HCT116 (cell line): ENCODE measurements at regions not wholly inside any gene's neighbourhood (a gene's known extent, or its start where the extent isn't known, plus 50 kb on each side); places are given as distances from the start of the nearest gene placed in this dataset.

Experiments
- ATAC-seq: fragments of 200-7000 bp; cut with Tn5 transposase; 2 replicates; pipeline ENCODE4 v1.9.1; 2020; ENCODE audit warnings: mild to moderate bottlenecking, moderate library complexity
- BruUV-seq: library from RNA; stranded (reverse); fragments of 400-500 nt; replicated peaks from 2 replicates; lab custom pipeline; 2021; lab: Mats Ljungman, UMichigan
- CTCF ChIA-PET: fragments of 300-600 bp; sonication (Branson Sonifier 250); formaldehyde crosslinking; loops from one replicate; lab custom pipeline; 2021; ENCODE audit warnings: antibody characterized with exemption; lab: Charles Lee
- POLR2A ChIA-PET: fragments of 300-600, 350-600 bp; sonication (Branson Sonifier 250); formaldehyde crosslinking; loops from one replicate; lab custom pipeline; 2021; ENCODE audit warnings: antibody characterized with exemption; lab: Charles Lee
- RAD21 ChIA-PET, 2 experiments: fragments of 300-600 bp; sonication (Branson Sonifier 250); formaldehyde crosslinking; loops; one replicate each; lab custom pipeline; 2023; ENCODE audit warnings: low total read pairs in 2 of 2; ENCODE audit not compliant: uncharacterized antibody in 2 of 2, unreplicated experiment in 2 of 2, low non-redundant PET in 1 of 2; lab: Charles Lee
- DNase-seq: peaks from one replicate; pipeline ENCODE4 v3.0.0-alpha.2; 2010; ENCODE audit warnings: low read depth, low spot score
- H2AFZ ChIP-seq: fragments of 200-600 bp; shearing (Covaris generic), sonication (generic); 2 replicates; pipeline ENCODE4 v1.6.1; 2017; ENCODE audit warnings: low read depth, mixed run types, mixed read lengths, antibody characterized with exemption, low read length; ENCODE audit not compliant: poor library complexity, severe bottlenecking
- H3K27ac ChIP-seq: 2 replicates; pipeline ENCODE4 v1.5.1; 2012; ENCODE audit warnings: low read depth, low read length
- H3K27me3 ChIP-seq: fragments of 200-600 bp; sonication (generic); 2 replicates; pipeline ENCODE4 v1.6.1; 2016; ENCODE audit warnings: mixed run types, low read length, mixed read lengths; ENCODE audit not compliant: insufficient read depth
- H3K36me3 ChIP-seq, 2 experiments: fragments of 200-500 bp in 1 of 2; fragments of 200-600 bp in 1 of 2; sonication (Bioruptor generic) in 1 of 2; sonication (generic) in 1 of 2; 2 replicates each; pipeline versions ENCODE4 v1.5.1 to v1.6.1; 2014 to 2016; ENCODE audit warnings: low read length in 2 of 2, inconsistent platforms in 1 of 2, mixed read lengths in 1 of 2, mixed run types in 1 of 2; ENCODE audit not compliant: insufficient read depth in 2 of 2, control insufficient read depth in 1 of 2
- H3K4me1 ChIP-seq, 2 experiments: fragments of 200-600 bp in 1 of 2; sonication (generic) in 1 of 2; 2 replicates each; pipeline versions ENCODE4 v1.5.1 to v1.6.1; 2012 to 2017; ENCODE audit warnings: low read length in 2 of 2, inconsistent platforms in 1 of 2, mild to moderate bottlenecking in 1 of 2, mixed read lengths in 1 of 2, mixed run types in 1 of 2, moderate library complexity in 1 of 2; ENCODE audit not compliant: insufficient read depth in 2 of 2, control insufficient read depth in 1 of 2
- H3K4me2 ChIP-seq: fragments of 200-600 bp; sonication (generic); 2 replicates; pipeline ENCODE4 v1.6.1; 2017; ENCODE audit warnings: mixed run types, low read length, mixed read lengths
- H3K4me3 ChIP-seq, 2 experiments: fragments of 200-600 bp in 1 of 2; sonication (generic) in 1 of 2; replicated peaks in 1 of 2; 2 replicates each; pipeline ENCODE4 v1.5.1; 2011 to 2016; ENCODE audit warnings: low read length in 2 of 2, control low read depth in 1 of 2, low read depth in 1 of 2, mild to moderate bottlenecking in 1 of 2, mixed read lengths in 1 of 2, mixed run types in 1 of 2
- H3K79me2 ChIP-seq: fragments of 200-600 bp; sonication (generic); 2 replicates; pipeline ENCODE4 v1.6.1; 2017; ENCODE audit warnings: mild to moderate bottlenecking, mixed run types, low read length, moderate library complexity, mixed read lengths; ENCODE audit not compliant: insufficient read depth
- H3K9ac ChIP-seq: fragments of 200-600 bp; sonication (generic); 2 replicates; pipeline ENCODE4 v1.6.1; 2016; ENCODE audit warnings: low read length, mixed read lengths
- H3K9me2 ChIP-seq: fragments of 200-600 bp; sonication (generic), shearing (Covaris generic); 2 replicates; pipeline ENCODE4 v1.6.1; 2017; ENCODE audit warnings: mixed run types, mild to moderate bottlenecking, moderate library complexity; ENCODE audit not compliant: insufficient read depth
- H3K9me3 ChIP-seq, 2 experiments: fragments of 200-500 bp in 1 of 2; fragments of 200-600 bp in 1 of 2; sonication (Bioruptor generic) in 1 of 2; sonication (generic) in 1 of 2; 2 replicates each; pipeline ENCODE4 v1.6.1; 2014 to 2017; ENCODE audit warnings: low read length in 2 of 2, mixed read lengths in 2 of 2, inconsistent platforms in 1 of 2, low read depth in 1 of 2, mild to moderate bottlenecking in 1 of 2, mixed run types in 1 of 2, moderate library complexity in 1 of 2; ENCODE audit not compliant: control insufficient read depth in 1 of 2, insufficient read depth in 1 of 2
- H4K20me1 ChIP-seq: fragments of 200-600 bp; sonication (generic), shearing (Covaris generic); 2 replicates; pipeline ENCODE4 v1.6.1; 2017; ENCODE audit warnings: mixed run types, mild to moderate bottlenecking, moderate library complexity; ENCODE audit not compliant: insufficient read depth
- CBX3 ChIP-seq: IDR thresholded peaks from 2 replicates; pipeline ENCODE4 v1.6.1; 2012; ENCODE audit warnings: low read depth
- EZH2 ChIP-seq: fragments of 200-600 bp; sonication (generic); IDR thresholded peaks from 2 replicates; pipeline ENCODE4 v1.6.1; 2017; ENCODE audit warnings: antibody characterized with exemption, mixed run types
- EZH2phosphoT487 ChIP-seq: fragments of 200-600 bp; IDR thresholded peaks from 2 replicates; pipeline ENCODE4 v1.6.1; 2018; ENCODE audit warnings: antibody characterized with exemption, borderline replicate concordance
- FOSL1 ChIP-seq: IDR thresholded peaks from 2 replicates; pipeline ENCODE4 v1.6.1; 2012; ENCODE audit warnings: low read depth
- JUND ChIP-seq: IDR thresholded peaks from 2 replicates; pipeline ENCODE4 v1.6.1; 2012
- MAX ChIP-seq: IDR thresholded peaks from 2 replicates; pipeline ENCODE4 v1.6.1; 2012
- POLR2A ChIP-seq: IDR thresholded peaks from 2 replicates; pipeline ENCODE4 v1.7.0; 2011; ENCODE audit warnings: borderline replicate concordance; ENCODE audit not compliant: insufficient read depth, insufficient read length; ENCODE audit errors: extremely low read depth
- POLR2AphosphoS5 ChIP-seq: IDR thresholded peaks from 2 replicates; pipeline ENCODE4 v1.6.1; 2011; ENCODE audit warnings: mild to moderate bottlenecking, low read depth, low read length, moderate library complexity
- SIN3A ChIP-seq: IDR thresholded peaks from 2 replicates; pipeline ENCODE4 v1.6.1; 2012; ENCODE audit warnings: low read depth
- SP1 ChIP-seq: IDR thresholded peaks from 2 replicates; pipeline ENCODE4 v1.6.1; 2012; ENCODE audit warnings: low read depth
- SRF ChIP-seq: IDR thresholded peaks from 2 replicates; pipeline ENCODE4 v1.6.1; 2012; ENCODE audit warnings: low read depth
- TCF7L2 ChIP-seq: IDR thresholded peaks from 2 replicates; pipeline ENCODE4 v1.7.0; 2011; ENCODE audit warnings: borderline replicate concordance, inconsistent platforms; ENCODE audit not compliant: insufficient read depth, insufficient read length; ENCODE audit errors: extremely low read depth
- YY1 ChIP-seq: IDR thresholded peaks from 2 replicates; pipeline ENCODE4 v1.6.1; 2011; ENCODE audit warnings: low read length, low read depth, moderate library complexity, mild to moderate bottlenecking; ENCODE audit not compliant: insufficient replicate concordance; ENCODE audit errors: extremely low read depth
- ZBTB33 ChIP-seq: IDR thresholded peaks from 2 replicates; pipeline ENCODE4 v1.6.1; 2011; ENCODE audit warnings: mild to moderate bottlenecking, low read length, moderate library complexity; ENCODE audit not compliant: insufficient replicate concordance; ENCODE audit errors: extremely low read depth
- ZFX ChIP-seq: fragments of 450-650 bp; IDR thresholded peaks from 2 replicates; pipeline ENCODE4 v1.6.1; 2017
- ZNF274 ChIP-seq: fragments of 200-500 bp; sonication (Bioruptor generic); IDR thresholded peaks from 2 replicates; pipeline ENCODE4 v1.6.1; 2014; ENCODE audit warnings: mild to moderate bottlenecking, low read depth, low read length, inconsistent platforms
- intact Hi-C: fragments of 100-400 bp; cut with micrococcal nuclease; formaldehyde crosslinking; loops from 2 replicates; pipeline ENCODE4 v1.10.0; 2022

GRCh38 chr6:22073516-22074198 lies 223.2 kb downstream of the PRL start:
- Histone ChIP-seq H3K79me2 (no peaks in the 10 kb centered on the region), H3K36me3 (no peaks in the 10 kb centered on the region), H2AFZ (no peak overlapping the region), H3K9me3 (no peaks in the 10 kb centered on the region), H3K27ac (no peak overlapping the region), H3K27me3 (no peaks in the 10 kb centered on the region), H3K9ac (no peak overlapping the region), H3K4me2 (no peak overlapping the region), H3K9me2 (no peaks in the 10 kb centered on the region), H3K4me3 (no peak overlapping the region), H4K20me1 (no peaks in the 10 kb centered on the region), H3K4me1 (no peaks in the 10 kb centered on the region)
- CTCF ChIA-PET, result no interaction called here
- BruUV-seq, result no TSS peak
- RAD21 ChIA-PET, result no interaction called here
- POLR2A ChIA-PET, result no interaction called here
- TF ChIP-seq SIN3A (no peak), ZBTB33 (no peak), MAX (no peak), YY1 (no peak), JUND (no peak), SP1 (no peak), CBX3 (no peak), FOSL1 (no peak), ZFX (no peak), TCF7L2 (no peak), POLR2A (no peak), ZNF274 (no peak), EZH2 (no peak), EZH2phosphoT487 (no peak), SRF (no peak), POLR2AphosphoS5 (no peak)
- intact Hi-C loops, result no loop called here
- DNase-seq (no peak), ATAC-seq (no peak)
